ENCODE measurements at regions not wholly inside any gene's neighbourhood (a gene's known extent, or its start where the extent isn't known, plus 50 kb on each side); places are given as distances from the start of the nearest gene placed in this dataset.

- DNase-seq (ENCODE audit: low spot score): no peak
Observed at GRCh38 chr2:122105171-122105876, 349.9 kb downstream of the TSN start.

GRCh38 chr2:122105877-122106206 lies 350.4 kb downstream of the TSN start:
- no peak for DNase-seq (ENCODE audit: low spot score)

- no peak for DNase-seq (ENCODE audit: low spot score)
Observed at GRCh38 chr2:122108186-122108585, 352.7 kb downstream of the TSN start.

GRCh38 chr2:122112216-122113005 lies 357.0 kb downstream of the TSN start:
- DNase-seq (ENCODE audit: low spot score): no peak

GRCh38 chr2:122114421-122114820 lies 359.0 kb downstream of the TSN start:
- no peak for DNase-seq (ENCODE audit: low spot score)

GRCh38 chr2:122117371-122117770 lies 361.9 kb downstream of the TSN start:
- DNase-seq (ENCODE audit: low spot score): no peak

- DNase-seq (ENCODE audit: low spot score): no peak
Observed at GRCh38 chr2:122129399-122129798, 373.9 kb downstream of the TSN start.

GRCh38 chr2:122132147-122132691 lies 376.8 kb downstream of the TSN start:
- no peak for DNase-seq (ENCODE audit: low spot score)

- DNase-seq (ENCODE audit: low spot score): no peak
Observed at GRCh38 chr2:122135021-122135937, 379.8 kb downstream of the TSN start.

- DNase-seq (ENCODE audit: low spot score): peak; percentile 18
Observed at GRCh38 chr2:122136056-122136455, 380.6 kb downstream of the TSN start.

GRCh38 chr2:122138561-122138960 lies 383.1 kb downstream of the TSN start:
- DNase-seq (ENCODE audit: low spot score): no peak

GRCh38 chr2:122139739-122140420 lies 384.4 kb downstream of the TSN start:
- DNase-seq (ENCODE audit: low spot score): no peak

GRCh38 chr2:122144884-122145283 lies 389.4 kb downstream of the TSN start:
- no peak for DNase-seq (ENCODE audit: low spot score)

GRCh38 chr2:122145856-122146255 lies 390.4 kb downstream of the TSN start:
- DNase-seq (ENCODE audit: low spot score): no peak

GRCh38 chr2:122148128-122148767 lies 392.8 kb downstream of the TSN start:
- DNase-seq (ENCODE audit: low spot score): no peak

GRCh38 chr2:122150524-122151280 lies 395.3 kb downstream of the TSN start:
- DNase-seq (ENCODE audit: low spot score): no peak

GRCh38 chr2:122152571-122152970 lies 397.1 kb downstream of the TSN start:
- DNase-seq (ENCODE audit: low spot score): no peak

- DNase-seq (ENCODE audit: low spot score): no peak
Observed at GRCh38 chr2:122156176-122156890, 400.9 kb downstream of the TSN start.

GRCh38 chr2:122157158-122157557 lies 401.7 kb downstream of the TSN start:
- DNase-seq (ENCODE audit: low spot score): no peak

Data from SK-N-DZ (cell line).